Osteocyte (in vitro differentiated cells): ENCODE measurements at regions not wholly inside any gene's neighbourhood (a gene's known extent, or its start where the extent isn't known, plus 50 kb on each side); places are given as distances from the start of the nearest gene placed in this dataset.
"Not testable (repeated sequence)": the region's sequence is repeated elsewhere in the genome, so short reads cannot be mapped to it uniquely, and the experiment has no call there.

Experiments
- DNase-seq: peaks from one replicate; pipeline ENCODE4 v3.0.0; 2021; ENCODE audit warnings: mixed read lengths; ENCODE audit not compliant: unreplicated experiment; ENCODE audit errors: extremely low spot score
- H3K27ac Mint-ChIP-seq: one replicate; pipeline ENCODE4 v1.8.0; 2021; ENCODE audit warnings: mild to moderate bottlenecking, mixed read lengths; ENCODE audit not compliant: unreplicated experiment
- H3K27me3 Mint-ChIP-seq: one replicate; pipeline ENCODE4 v1.8.0; 2021; ENCODE audit warnings: mixed read lengths; ENCODE audit not compliant: unreplicated experiment
- H3K36me3 Mint-ChIP-seq: one replicate; pipeline ENCODE4 v1.8.0; 2021; ENCODE audit warnings: mixed read lengths; ENCODE audit not compliant: unreplicated experiment
- H3K4me1 Mint-ChIP-seq: one replicate; pipeline ENCODE4 v1.8.0; 2021; ENCODE audit warnings: mixed read lengths; ENCODE audit not compliant: unreplicated experiment
- H3K4me3 Mint-ChIP-seq: one replicate; pipeline ENCODE4 v1.8.0; 2021; ENCODE audit warnings: mild to moderate bottlenecking, moderate library complexity, mixed read lengths; ENCODE audit not compliant: unreplicated experiment
- H3K9me3 Mint-ChIP-seq: one replicate; pipeline ENCODE4 v1.8.0; 2021; ENCODE audit warnings: mixed read lengths; ENCODE audit not compliant: unreplicated experiment
- TF ChIP-seq, protein P1 (sequence below): fragments of 200-600 bp; sonication (generic); IDR thresholded peaks from 2 replicates; pipeline ENCODE4 v1.5.0; 2021; ENCODE audit warnings: antibody characterized with exemption, mild to moderate bottlenecking, moderate library complexity

DNA sequence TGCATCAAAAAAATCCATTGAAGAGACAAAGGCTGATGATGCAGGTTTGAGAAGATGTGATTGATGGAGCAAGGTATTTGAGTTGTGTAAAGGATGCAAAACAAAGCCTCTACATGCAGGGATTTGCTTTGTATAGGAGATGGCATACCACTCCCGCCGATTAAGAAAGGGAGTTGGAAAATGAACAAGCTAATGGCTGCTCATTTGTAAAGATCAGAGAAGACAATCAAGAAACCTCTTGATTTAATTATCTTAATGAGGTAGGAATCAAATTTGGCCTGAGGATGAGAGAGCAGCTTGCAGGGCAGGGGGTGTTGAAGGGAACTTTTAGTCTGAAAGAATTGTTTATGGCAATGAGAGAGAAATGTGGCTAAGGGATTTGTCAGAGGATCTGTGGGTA lies 448.2 kb upstream of the ADGRB3 start:
- no peaks in the 10 kb centered on the region for H3K36me3 Mint-ChIP-seq
- peaks cover 7% of the 10 kb centered on the region for H3K4me1 Mint-ChIP-seq
- no peaks in the 10 kb centered on the region for H3K9me3 Mint-ChIP-seq
- DNase-seq = no peak
- no peak overlapping the region for H3K27ac Mint-ChIP-seq
- no peak overlapping the region for H3K4me3 Mint-ChIP-seq
- H3K27me3 Mint-ChIP-seq = peaks cover 3% of the 10 kb centered on the region
- TF ChIP-seq, protein P1, sequence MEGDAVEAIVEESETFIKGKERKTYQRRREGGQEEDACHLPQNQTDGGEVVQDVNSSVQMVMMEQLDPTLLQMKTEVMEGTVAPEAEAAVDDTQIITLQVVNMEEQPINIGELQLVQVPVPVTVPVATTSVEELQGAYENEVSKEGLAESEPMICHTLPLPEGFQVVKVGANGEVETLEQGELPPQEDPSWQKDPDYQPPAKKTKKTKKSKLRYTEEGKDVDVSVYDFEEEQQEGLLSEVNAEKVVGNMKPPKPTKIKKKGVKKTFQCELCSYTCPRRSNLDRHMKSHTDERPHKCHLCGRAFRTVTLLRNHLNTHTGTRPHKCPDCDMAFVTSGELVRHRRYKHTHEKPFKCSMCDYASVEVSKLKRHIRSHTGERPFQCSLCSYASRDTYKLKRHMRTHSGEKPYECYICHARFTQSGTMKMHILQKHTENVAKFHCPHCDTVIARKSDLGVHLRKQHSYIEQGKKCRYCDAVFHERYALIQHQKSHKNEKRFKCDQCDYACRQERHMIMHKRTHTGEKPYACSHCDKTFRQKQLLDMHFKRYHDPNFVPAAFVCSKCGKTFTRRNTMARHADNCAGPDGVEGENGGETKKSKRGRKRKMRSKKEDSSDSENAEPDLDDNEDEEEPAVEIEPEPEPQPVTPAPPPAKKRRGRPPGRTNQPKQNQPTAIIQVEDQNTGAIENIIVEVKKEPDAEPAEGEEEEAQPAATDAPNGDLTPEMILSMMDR = no peak

DNA sequence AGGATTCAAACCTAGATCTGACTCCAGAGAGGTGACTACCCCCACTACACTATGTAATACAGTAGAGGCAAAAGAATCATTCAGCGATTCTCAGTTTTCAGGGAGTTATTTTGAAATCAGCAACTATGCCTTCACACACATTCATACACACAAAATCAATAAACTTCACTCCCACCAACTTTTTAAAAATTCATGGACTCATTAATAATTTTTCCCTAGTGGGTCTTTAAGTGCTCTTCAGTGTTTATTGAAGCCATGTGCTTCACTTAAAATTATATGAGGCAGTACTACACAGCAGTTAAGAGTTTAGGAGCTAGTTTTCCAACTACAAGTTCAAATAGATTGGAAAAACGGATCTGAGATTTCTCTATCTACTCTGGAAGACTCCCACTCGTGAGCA lies 452.7 kb upstream of the ADGRB3 start:
- H3K27ac Mint-ChIP-seq = no peak overlapping the region
- peaks cover 7% of the 10 kb centered on the region for H3K4me1 Mint-ChIP-seq
- no peak overlapping the region for H3K4me3 Mint-ChIP-seq
- H3K9me3 Mint-ChIP-seq = peaks cover 6% of the 10 kb centered on the region
- TF ChIP-seq, protein P1 = no peak
- no peaks in the 10 kb centered on the region for H3K27me3 Mint-ChIP-seq
- no peaks in the 10 kb centered on the region for H3K36me3 Mint-ChIP-seq
- no peak for DNase-seq

DNA sequence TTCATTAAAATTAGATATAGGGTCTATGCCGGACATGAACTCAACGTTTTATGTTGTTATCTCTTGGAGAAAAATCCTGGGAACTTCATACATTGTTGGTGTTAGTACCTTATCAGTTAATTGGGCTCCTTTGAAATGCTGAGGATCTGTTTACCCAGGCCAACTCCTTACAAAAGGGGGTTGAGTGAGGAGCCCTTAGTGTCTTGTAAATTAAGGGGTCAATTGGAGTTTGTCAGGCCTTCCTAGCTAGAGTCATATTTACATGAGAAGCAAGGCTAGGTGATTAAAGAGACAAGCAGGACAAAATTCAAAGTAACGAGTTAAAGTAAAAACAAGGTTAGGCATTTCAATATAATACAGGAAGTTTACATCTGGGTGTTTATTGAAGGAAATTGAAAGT lies 454.1 kb upstream of the ADGRB3 start:
- not testable (repeated sequence) for H3K27me3 Mint-ChIP-seq, H3K4me3 Mint-ChIP-seq, H3K9me3 Mint-ChIP-seq, H3K4me1 Mint-ChIP-seq, H3K36me3 Mint-ChIP-seq, H3K27ac Mint-ChIP-seq, DNase-seq

DNA sequence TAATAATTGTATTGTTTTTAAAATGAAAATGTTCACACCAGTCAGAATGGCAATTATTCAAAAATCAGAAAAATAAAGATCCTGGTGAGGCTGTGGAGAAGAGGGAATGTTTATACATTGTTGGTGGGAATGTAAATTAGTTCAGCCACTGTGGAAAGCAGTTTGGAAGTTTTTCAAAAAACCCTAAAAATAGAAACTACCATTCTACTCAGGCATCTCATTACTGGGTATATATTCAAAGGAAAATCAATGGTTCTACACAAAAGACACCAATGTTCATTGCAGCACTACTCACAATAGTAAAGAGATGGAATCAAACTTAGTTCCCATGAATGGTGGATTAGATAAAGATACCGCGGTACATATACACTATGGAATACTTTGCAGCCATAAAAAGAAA lies 461.5 kb upstream of the ADGRB3 start:
- no peak for DNase-seq
- TF ChIP-seq, protein P1 = no peak
- no peaks in the 10 kb centered on the region for H3K27me3 Mint-ChIP-seq
- H3K27ac Mint-ChIP-seq = peak overlapping the region; percentile 5
- no peaks in the 10 kb centered on the region for H3K36me3 Mint-ChIP-seq
- peaks cover 13% of the 10 kb centered on the region for H3K4me1 Mint-ChIP-seq
- H3K9me3 Mint-ChIP-seq = peaks cover 2% of the 10 kb centered on the region
- H3K4me3 Mint-ChIP-seq = no peak overlapping the region

DNA sequence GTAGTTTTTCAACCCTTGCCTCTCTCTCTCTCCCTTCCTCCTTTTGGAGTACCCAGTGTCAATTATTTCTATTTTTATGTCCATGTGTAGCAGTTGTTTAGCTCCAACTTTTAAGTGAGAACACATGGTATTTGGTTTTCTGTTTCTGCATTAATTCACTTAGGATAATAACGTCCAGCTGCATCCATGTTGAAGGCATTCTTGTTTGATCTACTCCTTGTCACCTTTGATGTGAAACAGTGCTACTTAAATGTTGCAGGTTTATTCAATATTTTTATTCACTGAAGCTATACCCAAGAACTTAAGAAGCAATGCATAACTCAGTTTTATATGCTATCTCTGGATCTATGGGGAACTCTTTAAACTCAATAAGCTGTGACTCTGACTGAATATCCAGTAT lies 465.2 kb upstream of the ADGRB3 start:
- Mint-ChIP-seq H3K27me3 (no peaks in the 10 kb centered on the region), H3K4me1 (peaks cover 29% of the 10 kb centered on the region), H3K36me3 (no peaks in the 10 kb centered on the region), H3K9me3 (peaks cover 3% of the 10 kb centered on the region), H3K4me3 (no peak overlapping the region), H3K27ac (no peak overlapping the region)
- TF ChIP-seq, protein P1 = no peak
- no peak for DNase-seq

DNA sequence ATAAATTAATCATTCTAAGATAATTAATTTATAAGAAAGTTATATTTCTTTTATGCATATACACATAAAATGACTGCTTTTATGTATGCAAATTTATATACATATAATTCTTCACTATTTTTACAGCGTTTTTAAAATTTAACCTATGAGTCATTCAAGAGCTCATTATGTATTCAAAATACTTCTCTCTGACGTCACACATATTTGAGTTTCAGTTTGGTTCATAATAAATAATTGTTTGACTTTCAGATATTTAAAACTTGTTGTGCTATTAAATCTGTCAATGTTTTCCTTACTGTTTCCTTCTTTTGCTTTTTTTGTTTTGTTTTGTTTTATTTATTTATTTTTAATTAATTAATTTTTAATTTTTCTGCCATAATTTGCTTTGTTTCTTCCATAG lies 467.5 kb upstream of the ADGRB3 start:
- TF ChIP-seq, protein P1 = no peak
- Mint-ChIP-seq H3K27ac (peak overlapping the region; percentile 5), H3K4me3 (no peak overlapping the region), H3K4me1 (peaks cover 18% of the 10 kb centered on the region), H3K9me3 (peaks cover 3% of the 10 kb centered on the region), H3K27me3 (no peaks in the 10 kb centered on the region), H3K36me3 (no peaks in the 10 kb centered on the region)
- DNase-seq = no peak

DNA sequence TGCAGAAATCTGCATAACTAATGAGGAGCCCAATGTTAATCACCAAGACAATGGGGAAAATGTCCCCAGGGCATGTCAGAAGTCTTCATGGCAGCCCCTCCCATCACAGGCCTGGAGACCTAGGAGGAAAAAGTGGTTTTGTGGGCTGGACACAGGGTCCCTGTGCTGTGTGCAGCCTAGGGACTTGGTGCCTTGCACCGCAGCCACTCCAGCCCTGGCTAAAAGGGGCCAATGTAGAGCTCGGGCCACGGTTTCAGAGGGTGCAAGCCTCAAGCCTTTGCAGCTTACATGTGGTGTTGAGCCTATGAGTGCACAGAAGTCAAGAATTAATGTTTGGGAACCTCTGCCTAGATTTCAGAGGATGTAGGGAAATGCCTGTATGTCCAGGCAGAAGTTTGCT lies 474.3 kb upstream of the ADGRB3 start:
- H3K27me3 Mint-ChIP-seq, DNase-seq, H3K27ac Mint-ChIP-seq, H3K4me1 Mint-ChIP-seq, H3K4me3 Mint-ChIP-seq, H3K36me3 Mint-ChIP-seq: not testable (repeated sequence)
- peaks cover 15% of the 10 kb centered on the region for H3K9me3 Mint-ChIP-seq
